ENCODE measurements at regions not wholly inside any gene's neighbourhood (a gene's known extent, or its start where the extent isn't known, plus 50 kb on each side); places are given as distances from the start of the nearest gene placed in this dataset.
A peak's percentile ranks its signal among the peaks of the same experiment; 100 is the strongest.

- no peaks in the 10 kb centered on the region for H3K36me3 ChIP-seq (ENCODE audit: low read depth)
- TF ChIP-seq, protein P1, sequence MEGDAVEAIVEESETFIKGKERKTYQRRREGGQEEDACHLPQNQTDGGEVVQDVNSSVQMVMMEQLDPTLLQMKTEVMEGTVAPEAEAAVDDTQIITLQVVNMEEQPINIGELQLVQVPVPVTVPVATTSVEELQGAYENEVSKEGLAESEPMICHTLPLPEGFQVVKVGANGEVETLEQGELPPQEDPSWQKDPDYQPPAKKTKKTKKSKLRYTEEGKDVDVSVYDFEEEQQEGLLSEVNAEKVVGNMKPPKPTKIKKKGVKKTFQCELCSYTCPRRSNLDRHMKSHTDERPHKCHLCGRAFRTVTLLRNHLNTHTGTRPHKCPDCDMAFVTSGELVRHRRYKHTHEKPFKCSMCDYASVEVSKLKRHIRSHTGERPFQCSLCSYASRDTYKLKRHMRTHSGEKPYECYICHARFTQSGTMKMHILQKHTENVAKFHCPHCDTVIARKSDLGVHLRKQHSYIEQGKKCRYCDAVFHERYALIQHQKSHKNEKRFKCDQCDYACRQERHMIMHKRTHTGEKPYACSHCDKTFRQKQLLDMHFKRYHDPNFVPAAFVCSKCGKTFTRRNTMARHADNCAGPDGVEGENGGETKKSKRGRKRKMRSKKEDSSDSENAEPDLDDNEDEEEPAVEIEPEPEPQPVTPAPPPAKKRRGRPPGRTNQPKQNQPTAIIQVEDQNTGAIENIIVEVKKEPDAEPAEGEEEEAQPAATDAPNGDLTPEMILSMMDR (IDR thresholded peaks at IDR 0.05; ENCODE audit: poor library complexity, severe bottlenecking) = no peak
- DNase-seq (ENCODE audit: low spot score) = no peak
- H3K9me3 ChIP-seq (ENCODE audit: severe bottlenecking) = no peaks in the 10 kb centered on the region
- H3K27me3 ChIP-seq (ENCODE audit: insufficient read depth, poor library complexity, severe bottlenecking) = no peaks in the 10 kb centered on the region
- H3K4me1 ChIP-seq (ENCODE audit: insufficient read depth, poor library complexity, severe bottlenecking) = no peaks in the 10 kb centered on the region
- no peak overlapping the region for H3K27ac ChIP-seq (ENCODE audit: poor library complexity, severe bottlenecking)
- no peak overlapping the region for H3K4me3 ChIP-seq (ENCODE audit: severe bottlenecking)
- ATAC-seq (ENCODE audit: low read depth) = no peak
These were observed 145.9 kb downstream of the NRN1 start for GRCh38 chr6:5860849-5861248.

DNA sequence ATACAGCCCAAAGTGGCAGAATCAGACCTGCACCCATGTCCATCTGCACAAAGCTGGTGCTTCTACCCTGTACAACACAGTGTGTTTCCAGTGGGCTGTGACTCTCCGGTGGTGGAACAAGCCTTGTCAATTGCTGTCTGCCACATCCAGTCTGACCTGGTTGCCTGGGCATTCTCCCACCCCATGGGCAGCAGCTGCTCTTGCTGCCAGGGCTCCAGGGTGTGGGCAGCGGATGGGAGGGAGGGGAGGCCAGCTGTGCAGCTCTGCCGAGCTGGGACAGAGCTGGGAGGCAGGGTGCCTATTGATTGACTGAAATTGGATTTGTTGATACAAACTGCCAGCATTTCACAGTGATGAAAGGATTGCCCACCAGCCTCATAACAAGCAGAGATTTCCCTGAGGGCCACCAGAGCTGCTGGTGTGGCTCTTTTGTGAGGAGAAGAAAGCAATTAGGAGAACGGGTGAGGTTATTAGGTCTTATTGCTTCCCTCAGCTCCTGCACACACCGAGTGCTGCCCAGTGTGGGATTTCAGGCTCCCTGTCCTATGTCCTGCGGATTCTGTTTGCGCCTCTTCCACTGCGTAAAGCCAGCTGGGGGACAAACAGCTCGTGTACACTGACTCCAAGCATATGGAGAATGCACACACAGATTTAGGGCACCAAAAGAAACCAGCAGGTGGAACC lies 150.8 kb downstream of the NRN1 start:
- DNase-seq (ENCODE audit: low spot score) = no peak
- ATAC-seq (ENCODE audit: low read depth) = no peak
- H3K9me3 ChIP-seq (ENCODE audit: severe bottlenecking) = no peaks in the 10 kb centered on the region
- H3K36me3 ChIP-seq (ENCODE audit: low read depth) = no peaks in the 10 kb centered on the region
- H3K27ac ChIP-seq (ENCODE audit: poor library complexity, severe bottlenecking) = no peak overlapping the region
- H3K4me3 ChIP-seq (ENCODE audit: severe bottlenecking) = no peak overlapping the region
- H3K4me1 ChIP-seq (ENCODE audit: insufficient read depth, poor library complexity, severe bottlenecking) = no peaks in the 10 kb centered on the region
- TF ChIP-seq, protein P1 (IDR thresholded peaks at IDR 0.05; ENCODE audit: poor library complexity, severe bottlenecking) = no peak
- peaks cover 13% of the 10 kb centered on the region for H3K27me3 ChIP-seq (ENCODE audit: insufficient read depth, poor library complexity, severe bottlenecking)

DNA sequence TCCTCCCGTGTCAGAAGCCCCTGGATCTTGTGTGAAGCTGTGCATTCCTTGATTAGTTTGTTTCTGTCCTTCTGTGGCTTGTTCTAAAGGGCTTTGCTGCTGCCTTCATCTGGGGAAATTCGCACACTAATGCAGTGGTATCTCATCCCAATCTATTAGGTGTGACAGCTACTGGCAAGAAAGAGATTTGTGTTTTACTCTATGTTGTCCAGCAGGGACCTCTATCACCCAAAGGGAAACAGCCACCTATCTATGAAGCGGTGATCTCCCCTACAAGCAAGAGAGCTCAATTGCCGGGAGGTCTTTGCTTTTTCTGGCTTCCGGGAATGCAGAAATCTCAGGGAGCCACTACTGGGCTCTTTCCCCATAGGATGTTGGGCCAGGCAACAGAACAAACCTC lies 151.8 kb downstream of the NRN1 start:
- H3K27me3 ChIP-seq (ENCODE audit: insufficient read depth, poor library complexity, severe bottlenecking) = peaks cover 13% of the 10 kb centered on the region
- TF ChIP-seq, protein P1 (IDR thresholded peaks at IDR 0.05; ENCODE audit: poor library complexity, severe bottlenecking) = no peak

DNA sequence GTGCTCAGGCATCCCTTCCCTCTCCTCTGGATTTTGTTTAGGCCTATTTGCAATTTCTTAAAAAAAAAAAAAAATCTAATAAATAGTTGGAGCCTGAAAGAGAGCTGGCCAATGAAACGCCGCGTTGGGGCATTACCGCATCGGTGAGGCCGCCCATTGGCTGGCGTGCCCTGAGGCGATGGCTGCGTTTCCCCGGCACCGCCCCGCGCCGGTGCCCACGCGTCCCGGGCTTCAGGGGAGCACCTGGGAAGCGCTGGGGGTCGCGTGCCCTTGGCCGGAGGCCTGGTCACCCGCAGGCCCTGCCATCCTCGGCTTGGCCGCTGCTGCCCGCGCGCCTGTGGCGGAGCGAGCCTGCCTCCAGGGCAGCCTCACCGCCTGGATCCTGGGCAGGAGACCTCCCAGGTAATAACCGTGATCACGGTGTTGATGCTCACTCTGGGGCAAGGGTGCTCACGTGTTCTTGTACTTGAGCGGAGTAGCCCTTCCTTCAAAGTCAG lies 155.4 kb downstream of the NRN1 start:
- no peak overlapping the region for H3K27ac ChIP-seq (ENCODE audit: poor library complexity, severe bottlenecking)
- peaks cover 16% of the 10 kb centered on the region for H3K27me3 ChIP-seq (ENCODE audit: insufficient read depth, poor library complexity, severe bottlenecking)
- no peaks in the 10 kb centered on the region for H3K36me3 ChIP-seq (ENCODE audit: low read depth)
- ATAC-seq (ENCODE audit: low read depth) (peak; percentile 75), DNase-seq (ENCODE audit: low spot score) (no peak)
- H3K9me3 ChIP-seq (ENCODE audit: severe bottlenecking) = no peaks in the 10 kb centered on the region
- TF ChIP-seq, protein P1 (IDR thresholded peaks at IDR 0.05; ENCODE audit: poor library complexity, severe bottlenecking) = no peak
- H3K4me3 ChIP-seq (ENCODE audit: severe bottlenecking) = peak overlapping the region; percentile 22
- no peaks in the 10 kb centered on the region for H3K4me1 ChIP-seq (ENCODE audit: insufficient read depth, poor library complexity, severe bottlenecking)

More for the DNA sequence above, 151.8 kb downstream of the NRN1 start:
- no peak for ATAC-seq (ENCODE audit: low read depth)
- H3K36me3 ChIP-seq (ENCODE audit: low read depth) = no peaks in the 10 kb centered on the region
- H3K27ac ChIP-seq (ENCODE audit: poor library complexity, severe bottlenecking) = no peak overlapping the region
- H3K4me1 ChIP-seq (ENCODE audit: insufficient read depth, poor library complexity, severe bottlenecking) = no peaks in the 10 kb centered on the region
- no peak for DNase-seq (ENCODE audit: low spot score)
- no peak overlapping the region for H3K4me3 ChIP-seq (ENCODE audit: severe bottlenecking)
- H3K9me3 ChIP-seq (ENCODE audit: severe bottlenecking) = no peaks in the 10 kb centered on the region

DNA sequence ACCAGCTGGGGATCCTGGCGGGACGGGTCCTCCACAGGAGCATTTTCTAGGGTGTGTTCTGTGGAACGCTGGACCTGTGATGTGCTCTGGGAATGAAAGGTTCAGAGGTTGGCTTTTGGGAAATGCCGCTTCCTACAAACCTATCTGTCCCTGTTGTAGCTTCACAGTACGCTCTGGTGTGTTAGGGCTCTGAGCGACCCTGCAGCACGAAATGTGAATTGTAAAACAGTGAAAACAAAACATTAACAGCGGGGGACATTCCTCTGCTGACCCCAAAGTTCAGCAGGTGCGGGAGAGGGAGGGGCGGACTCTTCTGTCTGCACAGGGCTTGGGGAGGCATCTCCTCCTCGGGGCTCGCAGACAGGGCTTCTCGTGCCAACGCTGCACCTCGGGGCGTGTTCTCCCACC lies 155.9 kb downstream of the NRN1 start:
- Histone ChIP-seq H3K9me3 (ENCODE audit: severe bottlenecking) (no peaks in the 10 kb centered on the region), H3K36me3 (ENCODE audit: low read depth) (no peaks in the 10 kb centered on the region), H3K27me3 (ENCODE audit: insufficient read depth, poor library complexity, severe bottlenecking) (peaks cover 16% of the 10 kb centered on the region), H3K4me1 (ENCODE audit: insufficient read depth, poor library complexity, severe bottlenecking) (no peaks in the 10 kb centered on the region), H3K4me3 (ENCODE audit: severe bottlenecking) (no peak overlapping the region), H3K27ac (ENCODE audit: poor library complexity, severe bottlenecking) (no peak overlapping the region)
- TF ChIP-seq, protein P1 (IDR thresholded peaks at IDR 0.05; ENCODE audit: poor library complexity, severe bottlenecking) = no peak
- no peak for DNase-seq (ENCODE audit: low spot score)
- ATAC-seq (ENCODE audit: low read depth) = no peak
